Epithelial cell of proximal tubule (primary cell): ENCODE measurements at regions not wholly inside any gene's neighbourhood (a gene's known extent, or its start where the extent isn't known, plus 50 kb on each side); places are given as distances from the start of the nearest gene placed in this dataset.
A peak's percentile ranks its signal among the peaks of the same experiment; 100 is the strongest.

Source experiments
- DNase-seq: peaks from one replicate; pipeline ENCODE4 v3.0.0-alpha.2; 2011; ENCODE audit warnings: low read depth
- H3K4me3 ChIP-seq: 2 replicates; pipeline ENCODE4 v1.5.1; 2011; ENCODE audit warnings: low read depth, mild to moderate bottlenecking, low read length
- CTCF ChIP-seq: conservative IDR thresholded peaks from 2 replicates; pipeline ENCODE4 v1.5.1; 2012; ENCODE audit warnings: low read depth, mild to moderate bottlenecking, low read length

- no peak for TF ChIP-seq CTCF
- DNase-seq: no peak
- no peak overlapping the region for H3K4me3 ChIP-seq
Observed at GRCh38 chr3:178310949-178311348, 225.3 kb upstream of the KCNMB2 start.

GRCh38 chr3:178313716-178314115, 222.5 kb upstream of the KCNMB2 start:
- no peak overlapping the region for H3K4me3 ChIP-seq
- DNase-seq: no peak
- no peak for TF ChIP-seq CTCF

- H3K4me3 ChIP-seq: no peak overlapping the region
- TF ChIP-seq CTCF: no peak
- DNase-seq: no peak
Observed at GRCh38 chr3:178318340-178318739, 217.9 kb upstream of the KCNMB2 start.

GRCh38 chr3:178318941-178319816, 217.1 kb upstream of the KCNMB2 start:
- TF ChIP-seq CTCF: no peak
- no peak overlapping the region for H3K4me3 ChIP-seq
- DNase-seq: no peak

- peak; percentile 68 for DNase-seq
- H3K4me3 ChIP-seq: no peak overlapping the region
- TF ChIP-seq CTCF: peak; percentile 16
Observed at GRCh38 chr3:178320456-178321351, 215.5 kb upstream of the KCNMB2 start.

- no peak overlapping the region for H3K4me3 ChIP-seq
- no peak for TF ChIP-seq CTCF
- no peak for DNase-seq
Observed at GRCh38 chr3:178324356-178324755, 211.9 kb upstream of the KCNMB2 start.
